ENCODE measurements at regions not wholly inside any gene's neighbourhood (a gene's known extent, or its start where the extent isn't known, plus 50 kb on each side); places are given as distances from the start of the nearest gene placed in this dataset.

DNA sequence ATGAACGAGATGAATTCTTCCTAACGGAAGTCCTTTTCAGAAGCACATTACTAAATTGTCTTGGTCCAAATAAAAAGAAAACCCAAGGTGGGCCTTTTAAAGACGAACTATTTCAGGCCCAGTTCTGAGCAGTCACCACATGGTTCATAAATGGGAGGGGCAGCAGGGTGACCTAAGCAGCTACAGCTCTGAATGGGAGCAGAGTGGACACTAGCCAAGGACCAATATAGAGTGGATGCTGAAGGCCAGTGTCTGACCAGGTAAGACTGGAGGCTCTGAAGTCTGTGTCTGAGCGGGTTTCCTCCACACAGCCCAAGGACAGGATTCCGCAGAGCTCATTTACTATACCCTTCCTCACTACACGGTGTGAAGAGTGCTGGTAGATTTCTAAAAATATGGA, 159.1 kb downstream of the TMEM26 start:
- no peak overlapping the region for H3K27ac ChIP-seq
- no peak overlapping the region for H3K4me2 ChIP-seq
- TF ChIP-seq EP300 (IDR thresholded peaks at IDR 0.05) (no peak), HDAC2 (IDR thresholded peaks at IDR 0.05) (no peak), EHF (CRISPR knock-in tag; IDR thresholded peaks at IDR 0.05) (no peak), ZFP36 (IDR thresholded peaks at IDR 0.05; ENCODE audit: borderline replicate concordance, partially characterized antibody) (no peak), SMC3 (IDR thresholded peaks at IDR 0.05) (no peak), POLR2A (IDR thresholded peaks at IDR 0.05; ENCODE audit: low read length) (no peak), HOXB13 (CRISPR knock-in tag; IDR thresholded peaks at IDR 0.05; ENCODE audit: low read depth) (no peak), USF2 (IDR thresholded peaks at IDR 0.05) (no peak), ZNF302 (CRISPR knock-in tag; IDR thresholded peaks at IDR 0.05) (no peak), TFCP2L1 (CRISPR knock-in tag; IDR thresholded peaks at IDR 0.05) (no peak), ZC3H11A (IDR thresholded peaks at IDR 0.05) (no peak), POLR2AphosphoS2 (conservative IDR thresholded peaks at IDR 0.05; ENCODE audit: low read length) (no peak), SREBF2 (IDR thresholded peaks at IDR 0.05) (no peak), MAZ (IDR thresholded peaks at IDR 0.05; ENCODE audit: borderline replicate concordance, low read depth, low read length) (no peak), CHD4 (IDR thresholded peaks at IDR 0.05; ENCODE audit: borderline replicate concordance) (no peak), MYC (IDR thresholded peaks at IDR 0.05; ENCODE audit: borderline replicate concordance, low read length) (no peak), HMGXB4 (CRISPR knock-in tag; IDR thresholded peaks at IDR 0.05; ENCODE audit: borderline replicate concordance) (no peak)
- POLR2A ChIA-PET = no interaction called here
- DNase-seq (ENCODE audit: low read depth in 1 of 2, low spot score in 1 of 2) = no peak
- CTCF ChIA-PET = interaction anchor here (1.6 kb wide), 1 partner anchor 10 kb away, joined by 5 read pairs; no protein-coding TSS in a partner anchor
- H3K4me3 ChIP-seq = no peak overlapping the region
- H3K9me3 ChIP-seq = peaks cover 12% of the 10 kb centered on the region; the same call in 2 of the 3 replicates
- no peaks in the 10 kb centered on the region for H3K4me1 ChIP-seq
- no peak for ATAC-seq
- WGBS (ENCODE audit: missing lambda C conversion rate) = 57% methylated on average over 6 of the region's 6 CpGs
- no peak for FAIRE-seq

- Histone ChIP-seq H3K27ac (no peak overlapping the region), H3K4me2 (no peak overlapping the region), H3K9me3 (peaks cover 6% of the 10 kb centered on the region; the same call in 1 of the 3 replicates), H3K4me3 (no peak overlapping the region), H3K4me1 (no peaks in the 10 kb centered on the region)
- FAIRE-seq (no peak), ATAC-seq (no peak), DNase-seq (ENCODE audit: low read depth in 1 of 2, low spot score in 1 of 2) (no peak)
- ChIA-PET POLR2A (no interaction called here), CTCF (no interaction called here)
- WGBS (ENCODE audit: missing lambda C conversion rate) = 3% methylated on average over 2 of the region's 2 CpGs
- TF ChIP-seq MAFK (IDR thresholded peaks at IDR 0.05; ENCODE audit: partially characterized antibody) = no peak
- no peak for TF ChIP-seq SMC3 (IDR thresholded peaks at IDR 0.05)
- TF ChIP-seq JUNB (IDR thresholded peaks at IDR 0.05) = no peak
- TF ChIP-seq RAD21 (conservative IDR thresholded peaks at IDR 0.05 in 1 of 2, IDR thresholded peaks at IDR 0.05 in 1 of 2) = no peak
- TF ChIP-seq RNF2 (IDR thresholded peaks at IDR 0.05; ENCODE audit: borderline replicate concordance, low read depth) = no peak
- TF ChIP-seq CHD4 (IDR thresholded peaks at IDR 0.05; ENCODE audit: borderline replicate concordance) = no peak
- TF ChIP-seq CTCF (IDR thresholded peaks at IDR 0.05) = no peak
- TF ChIP-seq E2F6 (IDR thresholded peaks at IDR 0.05; ENCODE audit: borderline replicate concordance, low read depth) = no peak
- TF ChIP-seq, protein P1, sequence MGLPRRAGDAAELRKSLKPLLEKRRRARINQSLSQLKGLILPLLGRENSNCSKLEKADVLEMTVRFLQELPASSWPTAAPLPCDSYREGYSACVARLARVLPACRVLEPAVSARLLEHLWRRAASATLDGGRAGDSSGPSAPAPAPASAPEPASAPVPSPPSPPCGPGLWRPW (IDR thresholded peaks at IDR 0.05) = no peak
- TF ChIP-seq HOXA7 (CRISPR knock-in tag; IDR thresholded peaks at IDR 0.05) = no peak
- TF ChIP-seq ESRRA (IDR thresholded peaks at IDR 0.05; ENCODE audit: borderline replicate concordance, low read length) = no peak
- no peak for TF ChIP-seq NR3C1 (IDR thresholded peaks at IDR 0.05)
- no peak for TF ChIP-seq USF2 (IDR thresholded peaks at IDR 0.05)
- TF ChIP-seq ELK1 (IDR thresholded peaks at IDR 0.05; ENCODE audit: low read depth, low read length) = no peak
- no peak for TF ChIP-seq CBX8 (IDR thresholded peaks at IDR 0.05)
- no peak for TF ChIP-seq POLR2A (IDR thresholded peaks at IDR 0.05; ENCODE audit: low read length)
- no peak for TF ChIP-seq HOXB13 (CRISPR knock-in tag; IDR thresholded peaks at IDR 0.05; ENCODE audit: low read depth)
- no peak for TF ChIP-seq HEYL (CRISPR knock-in tag; IDR thresholded peaks at IDR 0.05)
Observed at GRCh38 chr10:61289813-61290212, 163.4 kb downstream of the TMEM26 start.

Data from A549 (cell line).